Peyer's patch (tissue), 4 donors: ENCODE measurements at regions not wholly inside any gene's neighbourhood (a gene's known extent, or its start where the extent isn't known, plus 50 kb on each side); places are given as distances from the start of the nearest gene placed in this dataset.

Source experiments
- DNase-seq, 3 donors: peaks; one replicate each; pipeline ENCODE4 v3.0.0-alpha.2; 2017 to 2019
- H3K27ac ChIP-seq, 4 donors: fragments of 200-600 bp; sonication (generic); one replicate each; pipeline ENCODE4 v1.5.1; 2016 to 2019
- H3K27me3 ChIP-seq, 2 donors: fragments of 200-600 bp; sonication (generic); one replicate each; pipeline ENCODE4 v1.5.1; 2019
- H3K36me3 ChIP-seq, 3 donors: fragments of 200-600 bp; sonication (generic); one replicate each; pipeline ENCODE4 v1.5.1; 2016 to 2019
- H3K4me1 ChIP-seq, 4 donors: fragments of 200-600 bp; sonication (generic); one replicate each; pipeline ENCODE4 v1.5.1; 2016 to 2019
- H3K4me3 ChIP-seq, 4 donors: fragments of 200-600 bp; sonication (generic); 1 replicate in 3 of 4; 2 replicates in 1 of 4; pipeline ENCODE4 v1.5.1; 2016 to 2019; ENCODE audit warnings: mild to moderate bottlenecking in 1 of 4
- H3K9me3 ChIP-seq, 4 donors: fragments of 200-600 bp; sonication (generic); one replicate each; pipeline ENCODE4 v1.5.1; 2016 to 2019; ENCODE audit warnings: mild to moderate bottlenecking in 1 of 4
- POLR2A ChIP-seq, 2 donors: fragments of 450-650 bp; IDR thresholded peaks; one replicate each; pipeline ENCODE4 v1.5.1; 2017; ENCODE audit warnings: antibody characterized with exemption in 2 of 2, mild to moderate bottlenecking in 2 of 2, moderate library complexity in 2 of 2
- TF ChIP-seq, protein P1 (sequence below), 6 experiments: fragments of 450-650 bp in 4 of 6; fragments of 200-600 bp in 2 of 6; sonication (generic) in 1 of 6; IDR thresholded peaks; one replicate each; pipeline ENCODE4 v1.5.1; 2017 to 2019; ENCODE audit warnings: antibody characterized with exemption in 6 of 6, mild to moderate bottlenecking in 3 of 6, moderate library complexity in 1 of 6

- Histone ChIP-seq H3K36me3 (no peaks in the 10 kb centered on the region), H3K9me3 (no peaks in the 10 kb centered on the region), H3K4me1 (no peaks in the 10 kb centered on the region), H3K4me3 (no peak overlapping the region), H3K27me3 (no peaks in the 10 kb centered on the region), H3K27ac (peak overlapping the region in 1 of 4 donors; percentile 9)
- TF ChIP-seq POLR2A (IDR thresholded peaks at IDR 0.05): no peak
- TF ChIP-seq, protein P1, sequence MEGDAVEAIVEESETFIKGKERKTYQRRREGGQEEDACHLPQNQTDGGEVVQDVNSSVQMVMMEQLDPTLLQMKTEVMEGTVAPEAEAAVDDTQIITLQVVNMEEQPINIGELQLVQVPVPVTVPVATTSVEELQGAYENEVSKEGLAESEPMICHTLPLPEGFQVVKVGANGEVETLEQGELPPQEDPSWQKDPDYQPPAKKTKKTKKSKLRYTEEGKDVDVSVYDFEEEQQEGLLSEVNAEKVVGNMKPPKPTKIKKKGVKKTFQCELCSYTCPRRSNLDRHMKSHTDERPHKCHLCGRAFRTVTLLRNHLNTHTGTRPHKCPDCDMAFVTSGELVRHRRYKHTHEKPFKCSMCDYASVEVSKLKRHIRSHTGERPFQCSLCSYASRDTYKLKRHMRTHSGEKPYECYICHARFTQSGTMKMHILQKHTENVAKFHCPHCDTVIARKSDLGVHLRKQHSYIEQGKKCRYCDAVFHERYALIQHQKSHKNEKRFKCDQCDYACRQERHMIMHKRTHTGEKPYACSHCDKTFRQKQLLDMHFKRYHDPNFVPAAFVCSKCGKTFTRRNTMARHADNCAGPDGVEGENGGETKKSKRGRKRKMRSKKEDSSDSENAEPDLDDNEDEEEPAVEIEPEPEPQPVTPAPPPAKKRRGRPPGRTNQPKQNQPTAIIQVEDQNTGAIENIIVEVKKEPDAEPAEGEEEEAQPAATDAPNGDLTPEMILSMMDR (IDR thresholded peaks at IDR 0.05): no peak
- DNase-seq: no peak
These were observed 519.7 kb upstream of the FRG2C start for GRCh38 chr3:75144406-75144805.

DNA sequence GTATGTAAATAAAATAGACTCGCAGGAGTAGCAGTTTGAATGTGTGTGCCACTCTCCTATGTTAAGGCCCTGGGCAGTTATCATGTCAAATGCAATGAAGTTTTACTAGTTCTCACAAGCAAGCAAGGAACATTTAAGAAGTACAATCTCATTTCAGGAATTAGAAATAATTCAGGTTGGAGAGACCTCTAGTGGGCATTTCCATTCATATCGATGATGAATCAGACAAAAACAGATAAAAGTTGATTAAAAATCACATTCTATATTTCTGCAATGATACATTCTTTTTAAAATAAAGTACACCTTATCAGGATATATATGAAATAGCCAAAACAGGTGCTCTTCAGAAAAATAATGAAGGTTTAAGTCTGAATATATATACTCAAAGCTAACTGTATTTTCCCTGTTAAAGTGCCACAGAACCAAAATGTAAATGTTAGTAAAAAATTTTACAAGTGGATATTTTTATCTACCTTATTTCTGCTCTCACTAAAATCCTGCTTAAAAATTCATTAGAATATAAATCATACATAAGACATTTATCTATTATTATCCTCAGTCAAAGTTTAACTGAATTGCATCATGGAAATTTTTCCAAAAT is 492.4 kb upstream of the FRG2C start:
- H3K4me3 ChIP-seq: no peak overlapping the region
- H3K9me3 ChIP-seq: no peaks in the 10 kb centered on the region
- H3K27ac ChIP-seq: no peak overlapping the region
- no peaks in the 10 kb centered on the region for H3K36me3 ChIP-seq
- H3K4me1 ChIP-seq: no peaks in the 10 kb centered on the region
- H3K27me3 ChIP-seq: no peaks in the 10 kb centered on the region
- DNase-seq: no peak
- no peak for TF ChIP-seq POLR2A (IDR thresholded peaks at IDR 0.05)
- TF ChIP-seq, protein P1 (IDR thresholded peaks at IDR 0.05): peak in 3 of 6 experiments; percentile 40 to 49 (median 46)

DNA sequence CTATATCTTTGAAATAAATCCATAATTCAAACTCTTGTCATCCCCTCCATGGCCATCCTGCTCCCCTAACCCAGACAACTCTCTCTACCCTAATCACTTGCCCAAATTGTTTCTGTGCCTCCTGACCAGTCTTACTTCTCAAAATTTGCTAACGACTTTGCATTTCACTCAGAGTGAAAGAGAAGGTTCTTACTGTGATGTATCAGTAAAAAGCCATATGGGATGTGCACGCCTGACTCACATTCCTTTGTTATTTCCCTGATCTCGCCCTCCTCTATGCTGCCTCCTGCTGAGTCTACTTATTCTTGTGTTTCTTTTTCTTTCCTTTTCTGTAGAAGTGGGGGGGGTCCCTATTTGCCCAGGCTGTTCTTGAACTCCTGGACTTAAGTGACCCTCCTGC is 487.2 kb upstream of the FRG2C start:
- no peaks in the 10 kb centered on the region for H3K4me1 ChIP-seq

DNA sequence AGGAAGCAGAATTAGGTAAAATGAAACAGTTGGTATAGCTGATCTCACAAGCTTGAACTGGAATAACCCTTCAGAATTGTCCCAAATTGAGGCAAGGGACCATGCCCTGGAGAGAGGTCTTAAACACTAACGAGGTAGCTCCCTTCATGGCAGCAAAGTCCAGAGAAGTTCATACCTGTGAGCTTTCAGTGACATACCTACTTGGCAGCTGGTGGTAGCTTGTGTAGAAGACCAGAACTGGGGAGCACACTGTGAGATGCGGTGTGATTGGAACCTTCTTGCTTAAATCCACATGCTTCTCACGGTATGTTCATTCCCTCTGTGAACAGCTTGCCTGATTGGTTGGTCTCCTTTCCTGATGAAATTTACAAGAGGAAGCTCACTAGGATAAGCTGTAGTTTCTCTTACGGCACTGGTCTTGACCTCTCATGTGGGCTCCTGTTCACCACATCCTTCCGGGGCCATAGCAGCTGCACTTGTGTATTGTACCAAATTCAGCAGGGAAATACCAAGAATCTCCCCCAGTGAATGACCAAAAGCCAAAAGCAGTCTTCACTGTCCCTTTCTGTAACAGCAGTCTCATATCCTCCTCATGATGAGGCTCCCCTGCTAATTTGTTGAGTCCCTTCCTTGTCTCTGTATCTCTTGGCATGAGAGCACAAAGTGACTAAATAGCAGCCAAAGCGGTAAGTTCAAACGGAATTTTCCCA is 483.7 kb upstream of the FRG2C start:
- H3K9me3 ChIP-seq: no peaks in the 10 kb centered on the region

More for the DNA sequence above, 487.2 kb upstream of the FRG2C start:
- Histone ChIP-seq H3K27ac (no peak overlapping the region), H3K4me3 (no peak overlapping the region), H3K9me3 (no peaks in the 10 kb centered on the region), H3K27me3 (no peaks in the 10 kb centered on the region), H3K36me3 (no peaks in the 10 kb centered on the region)
- TF ChIP-seq, protein P1 (IDR thresholded peaks at IDR 0.05): no peak
- TF ChIP-seq POLR2A (IDR thresholded peaks at IDR 0.05): no peak
- DNase-seq: no peak

GRCh38 chr3:75180945-75181298 is 483.2 kb upstream of the FRG2C start:
- Histone ChIP-seq H3K27me3 (no peaks in the 10 kb centered on the region), H3K9me3 (no peaks in the 10 kb centered on the region), H3K36me3 (no peaks in the 10 kb centered on the region), H3K4me1 (no peaks in the 10 kb centered on the region), H3K27ac (no peak overlapping the region), H3K4me3 (no peak overlapping the region)
- no peak for DNase-seq
- TF ChIP-seq, protein P1 (IDR thresholded peaks at IDR 0.05): no peak
- no peak for TF ChIP-seq POLR2A (IDR thresholded peaks at IDR 0.05)

More for the DNA sequence above, 483.7 kb upstream of the FRG2C start:
- TF ChIP-seq, protein P1 (IDR thresholded peaks at IDR 0.05): no peak
- no peak for TF ChIP-seq POLR2A (IDR thresholded peaks at IDR 0.05)
- Histone ChIP-seq H3K4me3 (no peak overlapping the region), H3K27me3 (no peaks in the 10 kb centered on the region), H3K36me3 (no peaks in the 10 kb centered on the region), H3K4me1 (no peaks in the 10 kb centered on the region), H3K27ac (no peak overlapping the region)
- DNase-seq: no peak
